Adrenal gland (tissue), 5 donors: ENCODE measurements at regions not wholly inside any gene's neighbourhood (a gene's known extent, or its start where the extent isn't known, plus 50 kb on each side); places are given as distances from the start of the nearest gene placed in this dataset.

Experiments used
- CTCF ChIP-seq, 6 experiments: fragments of 450-650 bp in 4 of 6; fragments of 200-600 bp in 2 of 6; sonication (generic) in 1 of 6; IDR thresholded peaks; 1 replicate in 5 of 6; 2 replicates in 1 of 6; pipeline versions ENCODE4 v1.5.1 to v1.8.0; 2016 to 2021; ENCODE audit warnings: antibody characterized with exemption in 6 of 6, mild to moderate bottlenecking in 2 of 6, moderate library complexity in 1 of 6
- POLR2A ChIP-seq, 2 donors: fragments of 450-650 bp; IDR thresholded peaks; one replicate each; pipeline ENCODE4 v1.6.1; 2017; ENCODE audit warnings: antibody characterized with exemption in 2 of 2, mild to moderate bottlenecking in 2 of 2, moderate library complexity in 1 of 2
- donor health status: DM: no; HTN: no; CAD: no.

GRCh38 chr14:38947343-38947742 lies 155.7 kb downstream of the SEC23A start:
- TF ChIP-seq CTCF (IDR thresholded peaks at IDR 0.05) (no peak), POLR2A (IDR thresholded peaks at IDR 0.05) (no peak)
